Esophagus squamous epithelium (tissue), 4 donors: ENCODE measurements at regions not wholly inside any gene's neighbourhood (a gene's known extent, or its start where the extent isn't known, plus 50 kb on each side); places are given as distances from the start of the nearest gene placed in this dataset.

Source experiments
- CTCF ChIP-seq, 6 experiments: fragments of 450-650 bp in 4 of 6; fragments of 200-600 bp in 2 of 6; sonication (generic) in 2 of 6; IDR thresholded peaks; one replicate each; pipeline ENCODE4 v1.5.1; 2016 to 2019; ENCODE audit warnings: antibody characterized with exemption in 6 of 6, mild to moderate bottlenecking in 4 of 6, moderate library complexity in 4 of 6
- POLR2A ChIP-seq, 4 donors: fragments of 450-650 bp; IDR thresholded peaks; one replicate each; pipeline ENCODE4 v1.6.1; 2017; ENCODE audit warnings: antibody characterized with exemption in 4 of 4, mild to moderate bottlenecking in 4 of 4, moderate library complexity in 3 of 4

DNA sequence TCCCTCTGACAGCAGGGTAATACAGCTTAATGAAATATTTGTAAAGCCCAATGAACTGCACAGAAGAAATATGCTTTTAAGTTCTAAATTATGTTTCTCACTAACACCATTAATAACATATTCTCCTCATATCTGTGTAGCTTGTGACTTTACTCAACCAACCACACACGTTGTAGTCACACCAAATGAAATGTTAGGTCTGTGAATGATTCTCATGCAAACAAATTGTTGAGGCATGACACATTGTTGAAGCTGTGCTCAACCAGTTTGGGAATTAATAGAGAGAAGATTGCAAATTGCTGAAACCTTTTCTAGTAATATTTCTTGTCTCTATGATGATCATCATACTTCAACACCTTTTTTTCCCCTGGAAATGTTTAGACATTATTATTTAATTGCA is 645.9 kb downstream of the PCDH7 start:
- no peak for TF ChIP-seq POLR2A (IDR thresholded peaks at IDR 0.05)
- no peak for TF ChIP-seq CTCF (IDR thresholded peaks at IDR 0.05)
